Breast epithelium (tissue), 4 donors: ENCODE measurements at regions not wholly inside any gene's neighbourhood (a gene's known extent, or its start where the extent isn't known, plus 50 kb on each side); places are given as distances from the start of the nearest gene placed in this dataset.
"Not testable (repeated sequence)": the region's sequence is repeated elsewhere in the genome, so short reads cannot be mapped to it uniquely, and the experiment has no call there.

Source experiments
- DNase-seq, 2 donors: peaks; one replicate each; pipeline ENCODE4 v3.0.0-alpha.2; 2019; ENCODE audit warnings: low spot score in 2 of 2
- H3K27ac ChIP-seq, 2 donors: fragments of 200-600 bp; sonication (generic) in 1 of 2; one replicate each; pipeline ENCODE4 v1.5.1; 2016 to 2019; ENCODE audit warnings: mild to moderate bottlenecking in 1 of 2
- H3K27me3 ChIP-seq, 2 donors: fragments of 200-600 bp; sonication (generic) in 1 of 2; one replicate each; pipeline versions ENCODE4 v1.5.1 to v1.6.0; 2017 to 2019; ENCODE audit warnings: control low read depth in 1 of 2, mild to moderate bottlenecking in 1 of 2
- H3K36me3 ChIP-seq: fragments of 200-600 bp; one replicate; pipeline ENCODE4 v1.5.1; 2019
- H3K4me1 ChIP-seq, 2 donors: fragments of 200-600 bp; sonication (generic); one replicate each; pipeline ENCODE4 v1.5.1; 2016 to 2019; ENCODE audit warnings: control low read depth in 1 of 2
- H3K4me3 ChIP-seq, 3 donors: fragments of 200-600 bp; sonication (generic); 1 replicate in 2 of 3; 2 replicates in 1 of 3; pipeline ENCODE4 v1.5.1; 2016 to 2019; ENCODE audit warnings: mild to moderate bottlenecking in 3 of 3, moderate library complexity in 2 of 3
- H3K9me3 ChIP-seq, 2 donors: fragments of 200-600 bp; sonication (generic) in 1 of 2; one replicate each; pipeline ENCODE4 v1.5.1; 2016 to 2019; ENCODE audit warnings: control low read depth in 1 of 2
- CTCF ChIP-seq, 3 donors: fragments of 450-650 bp; IDR thresholded peaks; one replicate each; pipeline ENCODE4 v1.5.1; 2016 to 2017; ENCODE audit warnings: antibody characterized with exemption in 3 of 3, mild to moderate bottlenecking in 3 of 3, moderate library complexity in 3 of 3
- POLR2A ChIP-seq: fragments of 450-650 bp; IDR thresholded peaks from one replicate; pipeline ENCODE4 v1.6.1; 2016; ENCODE audit warnings: antibody characterized with exemption, mild to moderate bottlenecking, moderate library complexity
- POLR2AphosphoS5 ChIP-seq, 3 donors: sonication (generic); formaldehyde crosslinking; IDR thresholded peaks; one replicate each; pipeline ENCODE4 v1.6.1; 2017; ENCODE audit warnings: antibody characterized with exemption in 3 of 3
- intact Hi-C: fragments of 100-400 bp; cut with DNase I; formaldehyde crosslinking; loops from one replicate; pipeline ENCODE4 v1.15.1; 2023; ENCODE audit warnings: low total_unique reads

DNA sequence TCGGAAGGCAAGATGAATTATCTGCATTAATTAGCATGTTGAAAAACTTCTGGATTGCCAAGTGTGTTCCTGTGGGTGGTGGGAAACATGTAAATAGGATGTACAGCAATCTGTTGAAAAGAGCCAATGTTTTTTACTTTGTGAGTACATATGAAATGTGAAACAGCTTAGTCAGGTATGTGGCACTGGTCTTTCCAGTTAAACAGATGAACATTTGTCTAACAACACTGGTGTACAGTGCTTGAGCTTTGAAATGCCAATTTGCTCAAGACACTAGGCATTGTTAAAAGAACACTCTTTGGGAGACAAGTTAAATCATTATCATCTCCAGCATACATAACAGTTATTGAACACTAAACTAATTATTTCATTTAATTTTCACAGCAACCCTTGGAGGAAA lies 107.3 kb upstream of the SLC24A2 start:
- TF ChIP-seq CTCF (IDR thresholded peaks at IDR 0.05) = no peak
- no peak for TF ChIP-seq POLR2AphosphoS5 (IDR thresholded peaks at IDR 0.05)
- intact Hi-C loops = no loop called here
- H3K9me3 ChIP-seq = no peaks in the 10 kb centered on the region

GRCh38 chr9:19895578-19895977 lies 106.7 kb upstream of the SLC24A2 start:
- intact Hi-C loops, DNase-seq, H3K9me3 ChIP-seq, H3K36me3 ChIP-seq, H3K4me3 ChIP-seq, H3K27me3 ChIP-seq, H3K4me1 ChIP-seq: not testable (repeated sequence)
- peak overlapping the region in 1 of 2 donors; percentile 38 for H3K27ac ChIP-seq

More for the DNA sequence above, 107.3 kb upstream of the SLC24A2 start:
- H3K27me3 ChIP-seq = no peaks in the 10 kb centered on the region
- H3K27ac ChIP-seq = no peak overlapping the region
- DNase-seq = no peak
- H3K36me3 ChIP-seq = no peaks in the 10 kb centered on the region
- H3K4me3 ChIP-seq = no peak overlapping the region
- H3K4me1 ChIP-seq = no peaks in the 10 kb centered on the region

DNA sequence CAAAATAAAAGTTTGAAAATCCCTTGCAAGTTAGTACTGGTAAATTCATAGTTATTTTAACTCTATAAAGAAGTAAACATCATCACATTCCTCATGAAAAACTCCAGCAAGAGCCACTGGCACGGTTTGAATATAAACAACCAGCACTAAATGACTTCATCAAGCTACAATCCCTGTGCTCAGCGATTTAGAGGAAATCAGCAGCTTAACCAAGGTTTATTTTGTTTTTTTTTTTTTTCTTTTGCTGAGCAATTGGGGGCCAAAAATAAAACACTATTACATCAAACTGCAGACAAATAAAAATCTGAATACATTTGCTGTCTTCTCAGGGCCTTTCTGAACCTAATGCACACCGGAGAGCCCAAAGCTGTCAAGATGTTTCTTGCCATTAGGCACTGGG lies 106.2 kb upstream of the SLC24A2 start:
- Histone ChIP-seq H3K9me3 (no peaks in the 10 kb centered on the region), H3K4me1 (no peaks in the 10 kb centered on the region), H3K4me3 (no peak overlapping the region), H3K27ac (no peak overlapping the region), H3K36me3 (no peaks in the 10 kb centered on the region), H3K27me3 (no peaks in the 10 kb centered on the region)
- TF ChIP-seq POLR2A (no peak), CTCF (IDR thresholded peaks at IDR 0.05) (no peak), POLR2AphosphoS5 (IDR thresholded peaks at IDR 0.05) (no peak)
- DNase-seq = no peak
- intact Hi-C loops = no loop called here

DNA sequence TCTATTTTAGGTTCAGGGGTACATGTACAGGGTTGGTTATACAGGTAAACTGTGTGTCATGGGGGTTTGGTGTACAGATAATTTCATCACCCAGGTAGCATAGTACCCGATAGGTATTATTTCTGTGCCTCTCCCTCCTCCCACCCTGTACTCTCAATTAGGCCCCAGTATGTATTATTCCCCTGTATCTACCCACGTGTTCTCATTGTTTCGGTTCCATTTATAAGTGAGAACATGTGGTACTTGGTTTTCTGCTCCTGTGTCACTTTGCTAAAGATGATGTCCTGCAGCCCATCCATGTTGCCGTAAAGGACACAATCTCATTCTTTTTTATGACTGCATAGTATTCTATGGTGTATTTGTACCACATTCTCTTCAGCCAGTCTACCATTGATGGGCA lies 96.8 kb upstream of the SLC24A2 start:
- Histone ChIP-seq H3K9me3 (no peaks in the 10 kb centered on the region), H3K36me3 (no peaks in the 10 kb centered on the region), H3K4me1 (no peaks in the 10 kb centered on the region), H3K27ac (no peak overlapping the region), H3K4me3 (no peak overlapping the region), H3K27me3 (no peaks in the 10 kb centered on the region)
- no peak for DNase-seq
- TF ChIP-seq CTCF (IDR thresholded peaks at IDR 0.05) = no peak
- no peak for TF ChIP-seq POLR2A
- no peak for TF ChIP-seq POLR2AphosphoS5 (IDR thresholded peaks at IDR 0.05)
- intact Hi-C loops = no loop called here

DNA sequence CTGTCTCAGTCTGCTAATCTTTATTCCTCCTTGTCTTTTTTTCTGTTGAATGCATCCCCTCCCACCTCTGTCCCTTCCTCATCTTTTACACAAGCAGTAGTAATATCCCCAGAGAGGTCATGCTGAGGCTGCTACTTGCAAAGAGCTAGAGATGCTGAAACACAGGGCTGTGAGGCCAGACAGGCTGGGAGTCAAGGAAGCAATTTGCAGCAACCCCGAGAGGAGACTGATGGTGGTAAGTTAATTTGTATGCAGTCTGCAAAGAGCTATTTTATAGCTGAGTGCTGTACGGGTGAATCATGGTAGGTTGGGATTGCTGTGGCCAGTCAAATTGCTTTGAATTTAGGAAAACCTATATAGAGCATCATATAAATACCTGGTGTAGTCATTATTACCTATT lies 90.2 kb upstream of the SLC24A2 start:
- Histone ChIP-seq H3K4me3 (no peak overlapping the region), H3K36me3 (no peaks in the 10 kb centered on the region), H3K4me1 (no peaks in the 10 kb centered on the region), H3K27me3 (no peaks in the 10 kb centered on the region), H3K27ac (no peak overlapping the region), H3K9me3 (no peaks in the 10 kb centered on the region)
- intact Hi-C loops = no loop called here
- no peak for TF ChIP-seq CTCF (IDR thresholded peaks at IDR 0.05)
- no peak for DNase-seq

DNA sequence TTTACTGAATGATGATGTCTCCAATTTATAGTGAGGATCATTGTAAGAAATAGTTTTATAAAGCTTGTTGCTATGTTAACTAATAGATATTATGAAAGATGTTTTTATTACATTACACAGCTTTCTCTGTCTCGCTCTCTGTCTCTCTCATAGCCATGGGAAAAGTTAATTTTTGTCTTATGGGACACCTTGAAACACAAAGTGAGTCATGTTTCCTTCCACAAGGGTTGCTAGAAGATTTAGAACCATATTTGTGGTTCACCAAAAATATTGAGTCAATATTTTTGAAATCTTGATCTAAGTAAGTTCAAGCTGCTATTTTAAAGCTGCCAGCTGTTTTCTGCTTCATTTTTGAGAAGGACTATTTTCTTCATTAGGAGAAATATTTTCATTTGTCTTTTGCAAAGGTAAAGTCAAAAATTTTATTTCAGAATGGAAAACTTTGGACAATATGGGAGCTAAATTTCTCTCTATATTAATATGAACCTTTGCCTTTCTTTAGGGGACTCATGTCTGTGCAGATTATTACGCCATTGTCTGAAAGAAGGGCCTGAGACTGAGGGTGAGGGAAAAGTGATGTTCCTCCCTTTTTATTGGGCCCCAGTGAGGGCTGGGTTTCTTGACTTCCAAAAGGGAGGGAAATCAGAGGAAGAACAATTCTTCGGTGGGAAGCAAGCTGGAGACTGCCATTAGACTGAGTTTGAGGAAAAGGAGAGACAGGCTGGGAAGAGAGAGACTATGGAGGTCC lies 87.9 kb upstream of the SLC24A2 start:
- Histone ChIP-seq H3K4me1 (no peaks in the 10 kb centered on the region), H3K36me3 (no peaks in the 10 kb centered on the region), H3K27me3 (no peaks in the 10 kb centered on the region), H3K9me3 (no peaks in the 10 kb centered on the region), H3K27ac (no peak overlapping the region), H3K4me3 (no peak overlapping the region)
- TF ChIP-seq POLR2AphosphoS5 (IDR thresholded peaks at IDR 0.05) (no peak), CTCF (IDR thresholded peaks at IDR 0.05) (no peak), POLR2A (no peak)
- intact Hi-C loops = no loop called here
- no peak for DNase-seq
